Hepatocyte (in vitro differentiated cells): ENCODE measurements at regions not wholly inside any gene's neighbourhood (a gene's known extent, or its start where the extent isn't known, plus 50 kb on each side); places are given as distances from the start of the nearest gene placed in this dataset.

Experiments used
- CTCF ChIP-seq: fragments of 200-600 bp; sonication (generic); IDR thresholded peaks from 2 replicates; pipeline ENCODE4 v1.5.1; 2016; ENCODE audit warnings: antibody characterized with exemption, mild to moderate bottlenecking; ENCODE audit not compliant: poor library complexity
- EZH2phosphoT487 ChIP-seq: fragments of 200-600 bp; sonication (generic); IDR thresholded peaks from one replicate; pipeline ENCODE4 v1.6.1; 2018; ENCODE audit warnings: antibody characterized with exemption, mild to moderate bottlenecking, low read depth, moderate library complexity; ENCODE audit not compliant: unreplicated experiment, severe bottlenecking

- no peak for TF ChIP-seq CTCF
- TF ChIP-seq EZH2phosphoT487: no peak
Measured at GRCh38 chr4:136800248-136800647, 732.0 kb downstream of the PCDH18 start.
